Amniotic stem cell (primary cell): ENCODE measurements at regions not wholly inside any gene's neighbourhood (a gene's known extent, or its start where the extent isn't known, plus 50 kb on each side); places are given as distances from the start of the nearest gene placed in this dataset.

Source experiments
- DNase-seq: peaks from one replicate; lab custom pipeline; 2025; lab: John Stamatoyannopoulos, UW

DNA sequence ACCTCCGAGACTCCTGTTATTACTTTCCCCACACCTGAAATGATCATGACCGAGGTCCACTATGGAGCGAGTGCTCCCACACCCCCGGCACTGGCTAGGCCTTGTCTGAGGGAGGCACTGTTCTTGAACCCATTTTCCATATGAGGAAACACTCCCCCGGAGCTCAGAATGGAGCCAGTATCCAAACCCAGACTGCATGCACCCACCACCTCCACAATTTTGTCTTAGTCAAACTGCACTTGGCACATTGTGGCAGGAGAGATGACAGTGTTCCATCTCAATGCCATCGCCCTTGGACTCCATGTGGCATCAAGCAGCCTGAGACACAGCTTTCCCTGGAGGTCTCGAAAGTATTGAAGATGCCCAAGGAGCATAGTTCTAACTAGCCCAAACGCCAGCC, 154.1 kb downstream of the NUP210 start:
- DNase-seq, result no peak

DNA sequence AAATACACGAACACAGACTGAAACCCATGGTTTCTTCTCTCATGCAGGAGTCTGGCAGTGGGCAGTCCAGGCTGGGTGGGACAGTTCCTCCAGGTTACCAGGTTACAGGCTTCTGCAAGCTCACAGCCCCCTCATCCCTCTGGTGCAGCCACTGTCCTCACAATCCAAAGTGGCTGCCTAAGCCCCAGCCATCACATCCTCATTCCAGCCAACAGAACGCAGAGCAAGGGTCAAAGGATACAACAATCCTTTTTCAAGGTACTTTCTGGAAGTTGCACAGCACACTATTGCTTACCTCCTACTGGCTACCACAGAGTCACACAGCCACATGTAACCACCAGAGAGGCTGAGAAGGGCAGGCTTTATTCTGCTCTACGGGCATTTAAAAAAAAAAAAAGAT, 154.6 kb downstream of the NUP210 start:
- DNase-seq, result no peak

GRCh38 chr3:13265016-13265415, 155.1 kb downstream of the NUP210 start:
- no peak for DNase-seq

DNA sequence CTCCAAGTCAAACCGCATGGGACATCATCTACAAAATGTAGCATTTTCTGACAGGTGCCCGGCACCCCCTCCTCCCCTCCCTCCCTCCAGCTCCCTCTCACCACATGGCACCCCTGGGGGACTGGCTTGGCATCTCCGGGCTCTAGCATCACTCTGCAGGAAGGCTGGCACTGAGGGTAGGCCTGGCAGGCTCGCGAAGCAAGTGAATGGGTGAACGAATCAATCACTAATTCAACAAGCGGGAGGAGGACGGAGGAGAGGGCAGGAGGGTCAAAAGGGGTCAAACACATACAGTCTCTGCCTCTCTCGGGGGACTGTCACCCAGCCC, 155.7 kb downstream of the NUP210 start:
- no peak for DNase-seq

GRCh38 chr3:13263770-13264467, 156.2 kb downstream of the NUP210 start:
- no peak for DNase-seq

DNA sequence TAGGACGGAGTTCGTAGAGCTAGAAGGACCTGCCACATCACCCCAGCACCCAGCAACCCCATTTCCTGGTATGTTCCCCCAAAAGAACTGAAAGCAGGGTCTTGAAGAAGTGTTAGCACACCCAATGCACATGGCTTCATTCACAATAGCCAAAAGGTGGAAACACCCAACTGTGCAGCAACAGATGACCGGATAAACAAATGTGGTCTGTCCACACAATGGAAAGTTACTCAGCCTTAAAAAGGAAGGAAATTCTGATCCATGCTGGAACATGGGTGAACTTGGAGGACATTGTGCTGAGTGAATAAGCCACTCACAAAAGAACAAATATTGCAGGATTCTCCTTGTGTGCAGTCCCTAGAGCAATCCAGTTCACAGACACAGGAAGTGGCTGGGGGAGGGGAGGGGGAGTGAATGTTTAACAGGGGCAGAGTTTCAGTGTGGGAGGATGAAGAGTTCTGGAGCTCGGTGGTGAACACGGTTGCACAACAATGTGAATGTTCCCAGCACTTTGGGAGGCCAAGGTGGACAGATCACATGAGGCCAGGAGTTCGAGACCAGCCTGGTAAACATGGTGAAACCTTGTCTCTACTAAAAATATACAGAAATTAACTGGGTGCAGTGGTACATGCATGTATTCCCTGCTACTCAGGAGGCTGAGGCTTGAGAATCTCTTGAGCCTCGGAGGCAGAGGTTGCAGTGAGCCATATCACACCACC, 157.5 kb downstream of the NUP210 start:
- DNase-seq, result no peak

DNA sequence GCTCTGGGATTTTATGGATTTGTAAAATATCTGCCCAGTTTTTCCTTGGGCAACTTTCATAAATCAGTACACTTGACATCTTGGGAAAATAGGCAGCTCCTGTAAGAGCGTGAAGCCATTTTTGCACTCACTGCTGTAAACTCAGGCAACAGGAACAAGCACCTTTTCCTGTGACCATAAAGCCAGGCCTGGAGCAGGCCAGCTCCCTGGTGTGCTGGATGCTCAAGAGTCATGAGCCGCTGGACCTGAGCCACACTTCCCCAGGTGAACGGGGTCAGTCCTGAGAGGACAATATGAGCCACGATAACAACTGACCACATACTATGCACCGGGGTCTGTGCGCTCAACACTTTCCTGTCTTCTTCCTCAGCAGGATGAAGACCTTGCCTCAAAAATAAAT, 158.2 kb downstream of the NUP210 start:
- no peak for DNase-seq

DNA sequence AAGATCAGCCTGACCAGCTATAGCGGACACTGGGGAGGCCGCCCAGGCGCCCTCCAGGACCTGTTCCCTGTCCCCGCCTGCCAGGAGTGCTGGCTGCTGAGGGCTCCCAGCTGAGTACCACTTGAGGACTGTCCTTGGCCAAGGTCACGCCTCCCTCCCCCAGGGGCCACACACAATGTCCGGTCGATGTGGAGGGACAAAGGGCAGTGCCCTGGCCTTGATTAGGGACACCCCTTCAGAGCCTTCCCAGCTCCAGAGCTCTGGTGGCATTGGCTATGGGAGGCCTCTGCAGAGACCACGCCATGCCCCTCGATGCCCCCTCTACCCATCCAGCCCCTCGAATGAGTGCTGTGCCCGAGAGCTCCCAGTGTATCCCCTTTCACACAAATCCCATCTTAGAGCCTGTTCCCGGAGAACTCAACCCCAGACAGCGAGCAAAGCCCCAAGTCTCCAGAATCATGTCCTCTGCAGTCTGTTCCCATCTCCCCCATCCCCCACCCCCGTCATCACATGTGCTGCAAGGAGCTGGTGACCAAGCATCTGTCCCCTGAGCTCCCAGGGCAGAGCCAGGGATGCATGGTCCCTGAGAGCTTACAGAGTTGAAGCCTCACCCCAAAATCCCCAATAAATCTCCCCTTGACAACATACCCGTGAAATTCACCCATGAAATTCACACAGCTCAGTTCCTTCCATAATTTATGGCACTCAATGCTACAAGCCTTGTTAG, 158.9 kb downstream of the NUP210 start:
- no peak for DNase-seq

DNA sequence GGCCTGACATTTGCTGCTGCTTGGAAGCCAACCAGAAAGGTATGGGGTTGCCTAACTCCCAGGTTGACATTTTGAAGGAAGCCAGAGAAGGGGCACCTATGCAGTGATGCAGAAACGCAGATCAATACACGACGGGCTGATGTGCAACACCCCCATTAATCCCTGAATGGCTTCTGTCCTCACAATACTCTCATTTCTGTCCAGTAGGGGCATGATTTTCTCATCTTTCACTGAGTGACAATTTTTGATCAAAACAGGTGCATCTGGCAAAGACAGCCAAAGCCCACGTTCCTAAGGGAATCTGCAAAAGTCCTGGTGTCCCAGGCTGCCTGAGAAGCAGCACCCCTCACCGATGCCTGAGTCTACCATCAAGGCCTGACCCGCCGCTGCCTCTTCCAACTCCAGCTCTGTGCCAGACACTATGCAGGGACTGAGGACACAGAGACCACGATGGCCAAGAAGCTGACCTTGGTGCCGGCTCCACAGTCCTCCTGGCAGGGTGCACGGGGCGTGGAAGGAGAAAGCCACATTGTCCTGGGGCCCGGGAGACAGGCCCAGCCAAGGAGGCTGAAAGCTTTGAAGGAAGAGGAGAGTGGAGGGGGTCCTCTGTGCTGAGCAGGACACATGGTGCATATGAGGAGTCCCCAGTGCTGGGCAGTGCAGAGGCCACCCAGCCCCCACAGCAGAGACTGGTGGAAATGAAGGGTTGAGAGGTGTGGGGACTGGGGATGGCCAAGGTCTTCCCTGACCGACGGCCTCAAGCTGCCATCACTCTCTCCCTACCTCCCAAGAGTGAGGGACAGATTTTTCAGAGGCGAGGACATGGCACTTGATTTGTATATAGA, 159.6 kb downstream of the NUP210 start:
- DNase-seq, result no peak

DNA sequence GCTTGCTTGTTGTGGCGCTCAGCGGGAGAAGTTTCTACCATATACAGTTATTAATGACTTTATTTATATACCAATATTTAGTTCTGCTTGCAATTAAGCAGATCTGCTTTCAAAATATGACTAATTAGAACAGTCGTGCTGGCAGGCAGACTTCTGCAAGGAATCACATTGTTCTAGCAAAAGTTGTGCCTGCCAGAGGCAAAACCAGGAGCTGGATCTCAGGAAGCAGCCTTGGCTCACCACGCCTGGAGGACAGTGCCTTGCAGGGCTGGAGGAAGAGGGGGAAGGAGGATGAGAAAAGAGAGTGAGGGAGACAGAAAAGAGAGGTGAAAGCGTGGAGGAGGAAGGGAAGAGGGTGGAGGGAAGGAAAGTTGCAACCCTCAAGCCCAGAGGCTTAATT, 160.3 kb downstream of the NUP210 start:
- DNase-seq, result no peak

- no peak for DNase-seq
Measured at GRCh38 chr3:13258986-13259514, 161.1 kb downstream of the NUP210 start.

GRCh38 chr3:13258280-13258679, 161.8 kb downstream of the NUP210 start:
- no peak for DNase-seq

DNA sequence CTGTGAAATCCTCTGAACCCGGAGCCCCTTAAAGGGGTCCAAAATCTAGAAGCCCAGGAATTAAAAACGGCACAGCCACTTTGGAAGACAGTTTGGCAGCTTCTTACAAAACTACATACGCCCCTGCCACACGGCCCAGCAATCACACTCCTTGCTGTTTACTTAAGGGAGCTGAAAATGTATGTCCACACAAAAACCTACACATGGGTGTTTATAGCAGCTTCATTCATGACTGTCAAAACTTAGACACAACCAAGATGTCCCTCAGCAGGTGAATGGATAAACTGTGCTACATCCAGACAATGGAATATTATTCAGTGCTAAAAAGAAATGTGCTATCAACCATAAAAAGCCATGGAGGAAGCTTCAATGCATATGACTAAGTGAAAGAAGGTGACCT, 162.5 kb downstream of the NUP210 start:
- no peak for DNase-seq

- no peak for DNase-seq
Measured at GRCh38 chr3:13256845-13257244, 163.3 kb downstream of the NUP210 start.

DNA sequence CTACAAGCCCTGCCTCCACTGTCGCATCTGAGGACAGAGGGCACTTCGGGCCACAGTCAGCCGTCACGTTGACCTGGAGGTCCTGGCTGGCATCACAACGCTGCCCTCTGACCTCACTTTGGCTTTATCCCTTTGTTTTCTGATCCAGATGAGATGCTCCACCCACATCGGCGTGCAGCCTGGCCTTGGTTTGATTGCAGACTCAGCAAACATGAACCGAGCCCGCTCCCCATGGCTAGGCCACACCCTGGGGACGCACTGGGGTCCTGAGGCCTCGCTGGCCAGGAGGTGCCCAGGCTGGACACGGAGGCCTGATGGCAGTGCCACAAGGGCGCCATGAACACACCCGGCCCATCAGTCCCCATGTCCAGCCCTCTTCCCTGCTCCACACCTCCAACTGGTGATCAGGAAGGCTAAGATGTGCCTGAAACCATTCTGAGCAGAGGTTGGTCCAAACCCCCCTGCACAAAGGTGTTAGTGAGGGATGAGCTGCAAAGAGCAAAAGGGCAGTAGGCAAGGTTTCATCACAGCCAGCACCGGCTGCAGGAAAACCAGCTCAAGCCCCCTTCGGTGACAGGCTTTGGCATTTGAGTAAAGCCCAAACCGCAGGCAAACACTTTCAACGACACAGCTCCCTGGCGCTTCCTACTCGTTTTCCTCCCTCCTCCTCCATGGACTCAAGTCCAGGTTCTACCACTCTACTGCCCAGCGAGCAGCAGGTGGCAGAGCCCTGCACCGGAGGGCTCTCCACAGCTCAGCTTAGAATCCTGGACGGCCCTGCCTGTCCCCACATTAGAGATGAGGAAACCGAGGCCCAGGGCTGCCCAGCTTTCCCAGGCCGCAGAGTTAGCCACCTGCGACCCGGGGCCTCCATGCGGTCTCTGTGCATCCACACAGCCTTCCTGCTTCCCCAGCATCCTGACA, 165.8 kb downstream of the NUP210 start:
- no peak for DNase-seq

- DNase-seq, result no peak
Measured at GRCh38 chr3:13253208-13253937, 166.7 kb downstream of the NUP210 start.

DNA sequence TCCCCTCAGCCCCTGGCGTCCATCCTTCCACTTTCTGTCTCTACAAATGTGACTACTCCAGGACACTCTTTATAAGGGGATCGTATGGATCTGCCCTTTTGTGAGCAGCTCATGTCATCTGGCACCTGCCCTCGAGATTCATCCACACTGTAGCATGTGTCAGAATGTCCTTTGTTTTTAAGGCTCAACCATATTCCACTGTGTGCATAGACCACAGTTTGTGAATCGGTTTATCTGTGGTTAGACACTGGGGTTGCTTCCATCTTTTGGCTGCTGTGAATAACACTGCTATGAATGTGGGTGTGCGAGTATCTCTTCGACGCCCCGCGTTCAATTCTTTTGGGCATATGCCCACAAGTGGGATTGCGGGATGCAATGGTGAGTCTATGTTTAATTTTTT, 167.9 kb downstream of the NUP210 start:
- DNase-seq, result no peak

- no peak for DNase-seq
Measured at GRCh38 chr3:13251166-13251903, 168.8 kb downstream of the NUP210 start.

DNA sequence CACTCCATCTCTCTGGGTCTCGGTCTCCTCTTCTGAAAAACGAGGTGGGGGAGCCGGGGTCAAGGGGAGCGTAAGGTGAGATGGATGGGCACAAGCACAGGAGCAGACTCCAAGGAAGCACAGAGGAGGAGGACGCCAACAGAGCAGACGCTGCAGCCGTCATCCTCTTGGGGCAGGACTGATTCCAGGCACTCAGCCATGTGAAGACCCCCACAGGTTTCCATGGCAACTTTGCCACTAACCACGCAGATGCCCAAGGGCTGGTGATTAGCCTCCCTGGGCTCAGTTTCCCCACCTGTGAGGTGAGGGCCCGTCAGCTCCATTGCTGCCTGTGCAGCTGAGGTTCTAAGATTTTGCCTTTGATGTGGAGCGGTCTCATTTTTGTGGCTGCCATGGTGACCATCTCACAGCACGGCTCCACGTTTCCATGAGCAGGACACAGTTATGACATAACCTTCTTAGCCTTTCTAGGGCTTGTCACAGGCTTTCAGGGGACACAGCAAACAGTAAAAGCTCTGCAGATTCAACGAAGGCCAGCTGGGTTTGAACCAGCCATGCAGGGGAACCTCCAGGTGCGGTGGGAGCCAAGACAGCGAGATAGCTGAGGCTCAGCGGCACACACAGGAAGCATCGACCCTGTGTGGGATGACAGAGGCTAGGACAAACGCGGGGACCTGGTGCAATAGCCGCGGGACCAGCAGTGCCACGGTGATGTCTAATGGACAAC, 170.3 kb downstream of the NUP210 start:
- DNase-seq, result no peak
